ENCODE measurements at regions not wholly inside any gene's neighbourhood (a gene's known extent, or its start where the extent isn't known, plus 50 kb on each side); places are given as distances from the start of the nearest gene placed in this dataset.

DNA sequence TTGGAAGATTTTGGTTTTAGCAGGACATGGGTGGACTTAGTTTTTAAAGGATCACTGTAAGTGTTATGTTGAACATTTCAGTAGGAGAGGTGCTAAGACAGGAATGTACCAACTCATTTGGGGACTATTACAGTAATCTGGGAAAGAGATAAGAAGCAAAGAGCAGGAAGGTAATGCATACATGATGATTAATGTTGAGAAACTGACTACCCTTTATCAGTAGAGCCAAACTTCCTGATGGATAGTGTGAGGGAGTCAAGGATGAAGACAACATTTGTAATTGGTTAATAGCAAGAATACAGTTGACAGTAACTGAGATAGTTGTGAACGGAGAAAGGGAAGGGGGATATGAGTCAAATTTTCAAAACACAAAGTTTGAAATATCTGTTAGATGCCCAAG is 421.9 kb upstream of the PRR20A start:
- TF ChIP-seq CTCF (IDR thresholded peaks at IDR 0.05) (no peak), POLR2A (IDR thresholded peaks at IDR 0.05) (no peak)

Measured in heart left ventricle (tissue), 13 donors.